H1 (cell line): ENCODE measurements at regions not wholly inside any gene's neighbourhood (a gene's known extent, or its start where the extent isn't known, plus 50 kb on each side); places are given as distances from the start of the nearest gene placed in this dataset.

Source experiments
- BACH1 ChIP-seq: IDR thresholded peaks from 2 replicates; pipeline ENCODE4 v1.6.1; 2012; ENCODE audit warnings: low read length, improper control_type of control experiment
- CEBPB ChIP-seq: IDR thresholded peaks from 2 replicates; pipeline ENCODE4 v1.6.1; 2012; ENCODE audit warnings: low read depth, low read length
- CTCF ChIP-seq, 3 experiments: IDR thresholded peaks; 1 replicate in 2 of 3; 2 replicates in 1 of 3; pipeline versions ENCODE4 v1.5.1 to v1.6.1; 2011; ENCODE audit warnings: low read length in 3 of 3, mild to moderate bottlenecking in 3 of 3, inconsistent platforms in 2 of 3, low read depth in 1 of 3, moderate library complexity in 1 of 3; ENCODE audit not compliant: insufficient read depth in 1 of 3; ENCODE audit errors: control extremely low read depth in 1 of 3
- EZH2 ChIP-seq: fragments of 200-600 bp; sonication (generic); IDR thresholded peaks from 2 replicates; pipeline ENCODE4 v1.7.1; 2012; ENCODE audit warnings: low read depth, mild to moderate bottlenecking, moderate library complexity, low read length, inconsistent platforms; ENCODE audit not compliant: severe bottlenecking
- TCF12 ChIP-seq: IDR thresholded peaks from 2 replicates; pipeline ENCODE4 v1.6.1; 2011; ENCODE audit warnings: low read depth, mild to moderate bottlenecking, low read length

- TF ChIP-seq BACH1 (no peak), CTCF (IDR thresholded peaks at IDR 0.05; ENCODE audit: control extremely low read depth in 1 of 3, insufficient read depth in 1 of 3, low read depth in 1 of 3, low read length in 3 of 3) (peak in 2 of 3 experiments; percentile 73 to 81; a peak in 3 of 4 replicates), CEBPB (no peak), TCF12 (no peak), EZH2 (no peak)
Observed at GRCh38 chr7:35975851-35976454, 175.1 kb downstream of the SEPTIN7 start.
